ENCODE measurements at regions not wholly inside any gene's neighbourhood (a gene's known extent, or its start where the extent isn't known, plus 50 kb on each side); places are given as distances from the start of the nearest gene placed in this dataset.

DNA sequence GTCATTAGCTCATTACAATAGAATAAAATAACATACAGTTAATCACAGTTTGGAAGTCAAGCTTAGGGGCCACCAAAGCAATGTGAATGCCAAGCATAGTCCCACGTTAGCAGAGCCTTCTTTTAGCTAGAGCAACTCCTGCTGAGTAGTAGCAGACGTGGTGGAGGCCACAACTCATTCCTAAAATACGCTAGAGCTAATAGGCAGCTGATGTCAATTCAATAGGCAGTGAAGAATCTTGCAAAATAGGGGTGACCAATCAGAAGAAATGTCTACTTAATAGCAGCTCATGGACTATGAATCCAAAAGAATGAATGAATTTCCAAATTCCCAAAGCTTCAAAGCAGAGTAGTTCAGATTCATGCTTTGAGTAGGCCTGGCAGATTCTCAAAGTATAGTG, 292.9 kb upstream of the RORA start:
- TF ChIP-seq, protein P1, sequence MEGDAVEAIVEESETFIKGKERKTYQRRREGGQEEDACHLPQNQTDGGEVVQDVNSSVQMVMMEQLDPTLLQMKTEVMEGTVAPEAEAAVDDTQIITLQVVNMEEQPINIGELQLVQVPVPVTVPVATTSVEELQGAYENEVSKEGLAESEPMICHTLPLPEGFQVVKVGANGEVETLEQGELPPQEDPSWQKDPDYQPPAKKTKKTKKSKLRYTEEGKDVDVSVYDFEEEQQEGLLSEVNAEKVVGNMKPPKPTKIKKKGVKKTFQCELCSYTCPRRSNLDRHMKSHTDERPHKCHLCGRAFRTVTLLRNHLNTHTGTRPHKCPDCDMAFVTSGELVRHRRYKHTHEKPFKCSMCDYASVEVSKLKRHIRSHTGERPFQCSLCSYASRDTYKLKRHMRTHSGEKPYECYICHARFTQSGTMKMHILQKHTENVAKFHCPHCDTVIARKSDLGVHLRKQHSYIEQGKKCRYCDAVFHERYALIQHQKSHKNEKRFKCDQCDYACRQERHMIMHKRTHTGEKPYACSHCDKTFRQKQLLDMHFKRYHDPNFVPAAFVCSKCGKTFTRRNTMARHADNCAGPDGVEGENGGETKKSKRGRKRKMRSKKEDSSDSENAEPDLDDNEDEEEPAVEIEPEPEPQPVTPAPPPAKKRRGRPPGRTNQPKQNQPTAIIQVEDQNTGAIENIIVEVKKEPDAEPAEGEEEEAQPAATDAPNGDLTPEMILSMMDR (IDR thresholded peaks at IDR 0.05; ENCODE audit: low read length) = no peak
- no peak for TF ChIP-seq EZH2 (IDR thresholded peaks at IDR 0.05; ENCODE audit: borderline replicate concordance, low read length)
